ENCODE measurements at regions not wholly inside any gene's neighbourhood (a gene's known extent, or its start where the extent isn't known, plus 50 kb on each side); places are given as distances from the start of the nearest gene placed in this dataset.
"Not testable (repeated sequence)": the region's sequence is repeated elsewhere in the genome, so short reads cannot be mapped to it uniquely, and the experiment has no call there.

DNA sequence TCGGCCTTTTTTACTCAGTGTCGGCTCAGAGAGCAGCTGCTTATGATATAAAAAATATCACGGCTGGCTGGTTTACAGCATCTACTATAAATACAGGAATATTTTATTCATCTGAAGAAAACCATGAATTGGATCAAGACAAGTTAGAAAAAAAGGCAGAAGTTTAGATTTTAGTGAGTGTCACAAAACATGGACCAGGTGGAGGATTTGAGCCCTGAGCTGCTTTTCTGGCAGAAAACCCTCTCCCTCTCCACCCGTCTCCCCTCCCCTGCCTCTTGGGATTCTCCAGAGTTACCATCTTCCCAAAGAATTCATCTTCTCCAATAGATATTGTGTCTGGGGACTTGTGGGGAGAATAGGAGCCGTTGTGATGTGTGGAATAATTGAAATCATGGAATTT, 142.8 kb upstream of the RAI2 start:
- DNase-seq (ENCODE audit: low read depth in 3 of 3), result no peak

DNA sequence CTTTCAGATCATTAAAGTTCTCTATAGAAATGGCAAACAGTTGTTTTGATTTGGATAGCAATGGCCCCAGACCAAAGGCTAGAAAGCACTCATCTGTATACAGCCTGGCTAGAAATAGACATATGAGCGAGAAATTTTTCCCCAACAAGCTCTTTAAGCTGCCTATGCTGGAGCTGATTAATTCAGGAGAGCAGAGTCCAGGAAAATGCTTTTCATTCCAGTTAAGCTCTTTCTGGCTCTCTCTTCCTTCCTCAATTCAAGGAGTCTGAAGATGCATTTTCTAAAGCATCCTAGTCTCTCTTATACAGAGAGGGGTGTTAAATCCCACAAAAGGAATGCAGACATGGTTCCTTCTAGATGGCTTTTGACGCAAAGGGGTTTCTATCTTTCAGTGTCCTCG, 141.7 kb upstream of the RAI2 start:
- no peak for DNase-seq (ENCODE audit: low read depth in 3 of 3)

DNA sequence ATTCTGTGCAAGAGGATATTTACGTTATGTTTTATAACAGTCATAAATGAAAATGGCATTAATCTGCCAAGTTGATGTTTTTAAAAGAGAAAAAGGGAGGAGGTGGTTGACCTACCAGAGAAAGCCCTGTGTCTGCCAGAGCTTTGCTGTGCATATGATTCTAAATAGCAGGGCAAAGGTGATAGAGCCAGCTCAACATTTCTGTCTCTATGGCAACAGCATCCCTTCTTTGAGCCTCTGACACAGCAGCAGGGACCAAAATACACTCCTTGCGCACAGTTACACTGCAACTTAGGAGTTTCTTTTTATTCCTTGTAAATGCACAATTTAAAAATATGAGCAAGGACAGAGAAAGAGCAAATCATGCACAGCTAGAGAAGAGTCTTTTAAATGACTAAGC, 133.3 kb upstream of the RAI2 start:
- DNase-seq (ENCODE audit: low read depth in 3 of 3), result no peak

DNA sequence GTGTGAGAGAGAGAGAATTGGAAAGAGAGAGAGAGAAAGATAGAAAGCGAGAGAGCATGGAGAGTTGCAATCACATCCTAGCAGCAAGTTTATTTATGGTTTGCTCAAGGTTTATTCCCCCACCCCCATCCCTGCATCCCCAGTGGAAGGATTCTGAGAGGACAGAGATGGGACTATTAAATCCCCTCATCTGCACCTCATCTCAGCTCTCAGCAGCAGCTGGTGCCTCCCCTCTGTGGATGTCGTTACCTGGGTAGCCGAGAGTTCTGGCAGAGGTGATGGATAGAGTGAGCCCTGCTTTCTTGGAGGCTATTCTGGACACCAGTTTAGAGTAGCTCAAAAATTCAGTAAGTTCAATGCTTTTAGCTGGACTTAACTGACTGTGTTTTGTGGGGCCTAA, 132.0 kb upstream of the RAI2 start:
- no peak for DNase-seq (ENCODE audit: low read depth in 3 of 3)

DNA sequence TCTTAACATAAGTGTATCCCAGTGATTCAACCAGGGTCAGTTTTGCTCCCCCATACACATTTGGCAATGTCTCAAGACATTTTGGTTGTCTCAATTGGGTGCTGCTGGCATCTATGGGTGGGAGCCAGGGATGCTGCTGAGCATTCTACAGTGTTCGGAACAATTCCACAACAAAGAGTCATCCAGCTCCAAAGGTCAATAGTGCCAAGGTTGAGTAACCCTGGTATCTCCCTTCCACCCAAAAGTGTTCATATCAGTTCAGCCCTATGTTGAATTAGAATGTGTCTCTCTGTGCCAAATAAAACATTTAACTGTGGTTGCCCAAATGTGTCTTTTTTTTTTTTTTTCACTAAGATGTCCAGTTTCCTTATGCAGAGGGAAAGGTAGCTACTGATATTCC, 129.4 kb upstream of the RAI2 start:
- no peak for DNase-seq (ENCODE audit: low read depth in 3 of 3)

DNA sequence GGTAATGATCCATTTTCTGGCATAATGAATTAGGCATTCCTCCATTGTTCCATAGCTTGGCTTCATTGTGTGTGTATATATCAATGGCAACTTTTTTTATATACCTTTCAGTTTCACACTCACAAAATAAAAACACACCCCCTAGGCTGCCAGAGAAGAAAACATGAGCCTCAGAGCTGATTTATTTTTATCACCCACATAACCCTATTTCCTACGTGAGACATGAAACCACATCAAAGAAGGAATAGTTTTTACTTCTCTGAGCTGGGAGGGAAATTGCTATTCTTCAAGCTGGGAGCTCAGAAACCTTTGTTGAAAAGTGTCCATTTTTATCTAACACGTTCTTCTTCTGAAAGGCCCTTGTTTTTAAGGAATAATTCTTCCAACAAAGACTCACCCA, 126.7 kb upstream of the RAI2 start:
- no peak for DNase-seq (ENCODE audit: low read depth in 3 of 3)

DNA sequence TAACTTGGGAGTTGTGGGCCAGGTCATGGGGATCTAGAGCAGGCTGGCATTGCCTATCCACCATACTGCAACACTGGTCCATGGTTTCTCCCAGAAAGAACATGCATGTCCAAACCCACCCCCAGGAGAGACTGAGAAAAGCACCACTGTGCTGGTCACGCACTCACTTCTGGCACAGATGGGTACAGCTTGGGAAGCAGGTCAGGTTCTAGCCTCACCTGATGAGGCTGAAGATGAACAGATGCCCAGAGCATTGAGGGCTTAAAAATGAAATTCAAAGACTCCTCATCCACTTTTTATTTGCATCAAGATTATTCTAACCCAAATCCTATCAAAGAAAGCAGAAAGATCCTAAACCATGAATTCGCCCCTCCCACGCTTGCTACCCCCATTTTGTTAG, 125.9 kb upstream of the RAI2 start:
- DNase-seq (ENCODE audit: low read depth in 3 of 3), result no peak

DNA sequence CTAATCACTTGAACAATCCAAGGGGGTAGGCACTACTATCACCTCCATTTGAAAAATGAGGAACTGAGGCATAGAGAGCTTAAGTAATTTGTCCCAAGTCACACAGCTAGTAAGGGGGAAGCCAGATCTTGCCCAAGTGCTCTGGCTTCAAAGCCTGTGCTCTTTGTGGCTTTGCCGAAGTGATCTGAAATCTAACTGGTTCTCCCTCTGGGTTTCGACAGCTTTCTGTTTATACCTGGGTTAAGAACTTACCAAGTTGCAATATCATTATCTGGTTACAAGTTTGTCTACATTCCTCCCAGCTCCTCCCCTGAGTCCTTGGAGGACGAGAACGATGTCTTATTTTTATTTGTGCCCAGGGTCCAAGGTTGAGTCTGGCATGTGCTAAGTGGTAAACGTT, 125.3 kb upstream of the RAI2 start:
- DNase-seq (ENCODE audit: low read depth in 3 of 3), result no peak

DNA sequence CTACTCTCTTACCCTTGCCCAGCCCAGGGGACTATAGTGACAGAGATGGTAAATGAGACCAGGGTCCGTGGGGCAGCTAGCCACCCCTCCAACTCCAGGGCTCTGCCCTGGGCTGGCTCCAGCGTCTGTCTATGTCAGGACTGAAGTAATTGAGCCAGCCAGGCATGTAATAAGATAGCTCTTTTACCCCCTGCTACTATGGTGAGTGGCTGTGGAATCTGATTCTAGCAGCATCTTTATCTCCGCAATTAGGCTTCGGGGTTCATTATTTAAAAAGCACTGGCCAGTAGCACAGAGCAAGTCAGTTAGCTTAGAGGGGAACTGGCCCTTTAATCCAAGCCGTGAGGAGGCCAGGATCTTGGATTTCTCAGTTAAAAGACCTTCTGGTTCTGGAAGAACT, 123.3 kb upstream of the RAI2 start:
- no peak for DNase-seq (ENCODE audit: low read depth in 3 of 3)

DNA sequence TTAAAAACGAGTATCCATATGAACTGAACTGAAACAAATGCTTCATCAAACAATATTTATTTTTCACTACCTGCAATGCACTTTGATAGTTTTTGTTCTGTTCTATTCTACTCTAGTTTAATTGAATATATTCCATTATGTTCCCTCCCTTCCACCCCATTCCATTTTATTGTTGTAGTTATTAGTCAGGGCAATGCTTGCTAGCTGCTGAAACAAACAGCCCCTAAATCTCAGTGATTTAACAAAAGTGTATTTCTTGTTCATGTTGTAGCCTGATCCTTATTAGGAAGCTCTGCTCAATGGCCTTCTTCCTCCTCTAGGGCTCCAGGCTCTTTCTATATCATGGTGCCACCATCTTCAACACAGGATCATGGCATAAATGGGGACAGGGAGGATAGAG, 122.3 kb upstream of the RAI2 start:
- DNase-seq (ENCODE audit: low read depth in 3 of 3), result no peak

DNA sequence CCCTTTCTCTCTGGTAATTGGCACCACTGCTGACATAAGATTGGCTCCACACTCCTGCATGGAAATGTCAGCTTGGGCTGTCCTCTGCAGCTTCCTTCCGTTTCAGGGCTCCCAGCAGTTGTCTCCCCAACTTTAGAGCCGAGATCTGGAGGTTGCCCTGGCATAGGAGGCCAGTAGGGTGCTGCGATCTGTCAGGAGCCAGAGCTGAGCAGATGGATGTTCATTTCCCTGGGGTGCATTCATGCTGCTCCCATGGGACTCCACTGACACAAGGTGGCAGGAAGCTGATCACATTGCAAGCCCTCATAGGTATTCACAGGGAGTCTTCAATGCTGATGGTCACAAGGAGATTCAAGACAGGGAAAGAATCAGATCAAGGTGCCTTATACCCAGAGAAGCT, 116.6 kb upstream of the RAI2 start:
- DNase-seq (ENCODE audit: low read depth in 3 of 3), result no peak

DNA sequence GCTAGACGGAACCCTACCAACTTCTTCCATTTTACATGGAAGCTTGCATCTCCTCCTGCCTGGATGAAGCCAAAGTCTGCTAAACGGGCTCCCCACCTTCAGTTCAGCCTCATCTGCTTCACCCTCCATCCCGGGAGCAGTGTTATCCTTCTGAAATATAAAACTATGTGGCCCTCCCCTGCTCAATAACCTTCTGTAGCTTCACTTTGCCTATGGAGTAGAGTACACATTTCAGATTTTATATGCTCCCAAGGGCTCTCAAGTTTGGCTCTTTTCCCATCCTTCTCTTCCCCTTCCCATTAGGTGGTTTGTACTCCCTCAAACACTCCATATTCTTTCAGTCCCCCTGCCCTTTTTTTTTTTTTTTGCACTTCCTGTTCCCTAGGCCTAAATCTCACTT, 115.9 kb upstream of the RAI2 start:
- no peak for DNase-seq (ENCODE audit: low read depth in 3 of 3)

DNA sequence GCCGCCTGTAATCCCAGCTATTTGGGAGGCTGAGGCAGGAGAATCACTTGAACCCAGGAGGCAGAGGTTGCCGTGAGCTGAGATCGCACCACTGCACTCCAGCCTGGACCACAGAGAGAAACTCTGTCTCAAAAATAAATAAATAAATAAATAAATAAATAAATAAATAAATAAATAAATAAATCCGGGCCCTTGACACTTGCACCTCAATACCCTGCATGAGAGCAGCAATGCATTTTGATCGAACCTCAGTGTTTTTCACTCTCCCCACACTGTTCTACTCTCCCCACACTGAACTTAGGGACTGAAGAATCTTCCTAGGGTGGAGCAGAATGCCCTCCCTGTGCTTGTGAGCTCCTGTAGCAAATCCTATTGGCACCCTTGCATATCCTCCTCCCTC, 114.3 kb upstream of the RAI2 start:
- DNase-seq (ENCODE audit: low read depth in 3 of 3), result not testable (repeated sequence)

DNA sequence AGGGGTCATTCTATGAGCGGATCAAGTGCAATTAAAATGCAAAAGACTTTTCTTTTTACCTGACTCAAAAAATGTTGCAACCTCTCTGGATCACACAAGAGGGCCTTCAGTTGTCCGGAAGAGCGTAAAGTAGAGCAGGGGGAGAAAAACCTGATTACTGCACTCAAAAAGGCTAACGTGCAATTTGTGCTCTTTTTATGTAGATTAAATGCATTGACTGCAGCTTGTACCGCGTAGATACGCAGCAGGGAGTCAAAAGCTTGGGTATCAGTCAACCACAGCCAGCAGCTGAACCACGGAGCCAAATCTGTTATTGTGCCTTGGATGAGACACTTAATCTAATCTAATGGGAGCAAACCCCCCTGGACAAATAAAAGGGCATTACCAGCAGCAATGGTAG, 107.3 kb upstream of the RAI2 start:
- no peak for DNase-seq (ENCODE audit: low read depth in 3 of 3)

DNA sequence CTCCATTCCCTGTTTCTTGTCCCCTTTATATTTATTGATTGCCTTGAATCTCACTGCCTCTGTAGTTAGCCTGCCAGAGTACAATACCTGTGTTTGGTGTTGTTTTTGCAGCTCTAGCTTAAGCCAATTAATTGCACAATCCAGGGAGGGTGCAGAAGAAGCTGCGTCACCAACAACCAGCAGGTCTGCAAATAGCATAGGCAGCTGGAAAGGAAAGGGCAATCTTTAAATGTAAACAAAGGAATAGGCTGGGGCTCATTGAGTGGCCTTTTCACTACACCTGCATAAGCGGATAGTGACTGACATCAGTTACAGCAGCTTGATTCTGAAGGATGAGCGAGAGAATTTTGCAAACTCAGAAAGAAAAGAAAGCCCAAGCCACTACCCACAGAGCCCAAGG, 106.8 kb upstream of the RAI2 start:
- DNase-seq (ENCODE audit: low read depth in 3 of 3), result no peak

DNA sequence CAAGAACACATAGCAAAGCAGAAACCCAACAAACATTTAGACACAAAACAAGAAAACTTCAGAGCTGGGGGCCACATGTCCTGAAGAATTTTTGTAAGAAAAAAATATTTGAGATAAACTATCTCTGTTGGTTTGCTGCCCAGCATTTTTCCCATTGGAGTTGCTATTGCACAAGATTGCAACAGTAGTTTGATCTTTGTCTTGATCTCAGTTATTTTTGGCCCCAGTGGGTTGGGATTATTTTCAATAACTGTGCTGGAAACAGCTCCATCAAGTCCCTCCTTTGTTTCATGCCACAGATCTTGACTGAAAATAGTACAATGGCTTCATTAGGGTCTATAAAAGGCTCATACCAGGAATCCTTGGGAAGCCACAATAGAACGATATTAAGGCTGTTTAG, 103.8 kb upstream of the RAI2 start:
- no peak for DNase-seq (ENCODE audit: low read depth in 3 of 3)

DNA sequence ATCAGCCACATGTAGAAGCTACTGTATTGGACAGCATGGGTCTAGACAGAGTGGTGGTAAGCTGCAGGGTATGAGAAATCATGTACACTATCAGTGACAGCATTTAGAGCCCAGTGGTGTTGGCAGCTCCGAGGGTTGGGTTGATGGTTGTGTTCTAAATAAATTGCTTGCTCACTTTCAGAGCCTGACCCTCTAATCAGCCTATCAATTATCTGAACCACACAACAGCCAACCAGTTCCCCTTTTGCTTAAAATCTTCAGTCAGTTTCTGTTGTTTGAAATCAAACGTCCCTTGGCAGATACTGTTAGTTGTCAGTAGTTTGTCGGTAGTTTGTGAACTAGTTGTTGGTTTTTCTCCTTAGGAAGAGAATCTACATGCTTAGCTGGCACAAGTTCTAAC, 99.8 kb upstream of the RAI2 start:
- DNase-seq (ENCODE audit: low read depth in 3 of 3), result no peak

DNA sequence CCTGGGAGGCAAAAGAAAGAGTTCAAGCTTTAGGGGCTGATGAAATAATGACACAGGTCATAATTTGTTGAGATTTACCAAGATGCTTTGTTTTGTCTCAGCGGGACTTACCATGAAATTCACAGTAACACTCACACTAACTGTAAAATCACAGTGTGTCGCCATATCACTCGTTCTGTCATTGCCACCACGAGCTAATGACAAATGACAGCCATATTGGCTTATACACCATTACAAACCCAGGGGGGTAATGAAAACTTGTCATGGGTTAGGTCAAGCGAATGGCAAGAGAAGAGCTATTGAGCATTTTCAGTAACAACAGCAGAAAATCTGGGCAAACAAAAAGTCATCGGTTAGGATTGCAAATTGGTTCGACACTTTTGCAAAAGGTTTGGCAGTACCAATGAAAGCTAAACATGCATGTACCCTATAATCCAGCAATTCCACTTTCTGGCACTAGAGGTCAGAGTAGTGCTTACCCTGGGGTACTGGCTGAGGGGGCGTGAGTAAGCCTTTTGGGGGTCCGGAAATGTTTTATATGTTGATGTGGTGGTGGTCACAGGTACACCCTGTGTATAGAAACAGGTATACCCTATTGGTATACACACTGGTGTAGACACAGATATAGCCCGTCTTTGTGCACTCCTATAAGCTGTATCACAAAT, 83.9 kb upstream of the RAI2 start:
- peak in 1 of 3 donors; percentile 2 for DNase-seq (ENCODE audit: low read depth in 3 of 3)

DNA sequence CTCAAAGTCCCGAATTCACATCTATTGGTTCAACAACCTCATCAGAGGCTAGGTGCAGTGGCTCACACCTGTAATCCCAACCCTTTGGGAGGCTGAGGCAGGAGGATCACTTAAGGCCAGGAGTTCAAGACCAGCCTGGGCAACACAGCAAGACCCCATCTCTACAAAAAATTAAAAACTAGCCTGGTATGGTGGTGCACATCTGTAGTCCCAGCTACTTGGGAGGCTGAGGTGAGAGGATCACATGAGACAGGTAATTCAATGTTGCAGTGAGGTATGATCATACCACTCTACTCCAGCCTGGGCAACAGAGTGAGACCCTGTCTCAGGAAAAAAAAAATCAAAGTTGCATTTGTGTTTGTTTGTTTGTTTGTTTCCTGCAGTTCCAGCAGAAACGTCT, 80.1 kb upstream of the RAI2 start:
- not testable (repeated sequence) for DNase-seq (ENCODE audit: low read depth in 3 of 3)

DNA sequence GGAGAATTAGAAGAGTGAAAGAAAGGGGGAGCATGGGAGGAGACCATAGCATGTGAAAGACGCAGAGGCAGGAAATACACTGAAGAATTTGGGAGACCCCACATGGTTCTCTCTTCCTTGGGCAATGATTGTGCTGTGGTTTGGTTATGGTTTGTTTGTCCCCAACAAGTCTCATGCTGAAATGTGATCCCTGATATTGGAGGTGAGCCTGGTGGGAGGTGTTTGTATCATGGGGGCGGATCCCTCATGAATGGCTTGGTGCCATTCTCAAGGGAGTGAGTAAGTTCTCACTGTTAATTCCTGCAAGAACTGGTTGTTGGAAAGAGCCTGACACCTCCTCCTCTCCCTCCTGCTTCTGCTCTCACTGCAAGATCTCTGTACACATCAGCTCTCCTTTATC, 78.6 kb upstream of the RAI2 start:
- DNase-seq (ENCODE audit: low read depth in 3 of 3), result no peak

DNA sequence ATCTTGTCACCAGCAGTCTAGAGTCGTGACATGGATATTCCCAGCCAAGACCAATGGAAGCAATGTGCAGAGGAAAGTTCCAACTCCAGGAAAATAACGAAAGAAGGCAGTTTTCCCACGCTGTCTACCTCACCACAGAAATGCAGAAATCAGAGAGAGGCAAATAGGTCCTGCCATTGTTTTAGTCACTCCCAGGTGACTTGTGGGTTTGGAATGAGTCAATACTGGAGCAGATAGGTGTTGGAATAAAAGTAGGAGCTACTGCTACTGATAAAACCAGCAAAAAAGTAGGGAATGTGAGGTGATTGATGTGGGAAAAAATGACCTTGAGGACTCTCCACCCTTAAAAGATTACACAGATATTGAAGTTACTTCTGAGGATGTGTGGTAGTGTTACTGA, 72.8 kb upstream of the RAI2 start:
- DNase-seq (ENCODE audit: low read depth in 3 of 3), result no peak

DNA sequence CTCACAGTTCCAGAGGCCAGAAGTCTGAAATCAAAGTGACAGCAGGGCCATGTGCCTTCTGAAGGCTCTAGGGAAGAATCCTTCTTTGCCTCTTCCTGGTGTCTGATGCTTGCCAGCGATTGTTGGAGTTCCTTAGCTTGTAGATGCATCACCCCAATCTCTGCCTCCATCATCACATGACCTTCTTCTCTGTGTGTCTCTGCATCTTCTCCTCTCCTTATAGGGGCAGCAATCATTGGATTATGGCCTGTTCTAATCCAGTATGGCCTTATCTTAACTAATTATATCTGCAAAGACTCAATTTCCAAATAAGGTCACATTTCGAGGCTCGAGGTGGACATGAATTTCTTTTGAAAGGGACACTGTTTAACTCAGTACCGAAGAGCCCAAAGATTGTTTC, 71.7 kb upstream of the RAI2 start:
- no peak for DNase-seq (ENCODE audit: low read depth in 3 of 3)

DNA sequence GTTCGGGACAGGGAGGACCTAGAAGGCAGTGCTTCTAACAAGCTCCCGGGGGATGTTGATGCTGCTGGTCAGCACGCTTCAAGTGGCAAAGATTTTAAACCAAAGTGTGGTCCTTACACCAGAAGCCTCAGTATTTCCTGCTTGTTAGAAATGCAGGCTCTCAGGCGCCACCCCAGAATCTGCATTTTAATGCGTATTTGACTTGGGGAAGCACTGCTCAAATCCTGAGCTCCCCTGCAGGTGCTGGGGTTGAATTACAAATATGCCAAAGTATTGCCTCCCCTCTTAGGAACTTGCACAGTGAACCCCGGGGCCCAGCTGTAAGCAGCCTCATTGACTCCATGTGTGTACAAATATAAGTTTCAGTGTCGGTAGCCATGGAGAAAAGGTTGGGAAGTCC, 70.8 kb upstream of the RAI2 start:
- no peak for DNase-seq (ENCODE audit: low read depth in 3 of 3)

DNA sequence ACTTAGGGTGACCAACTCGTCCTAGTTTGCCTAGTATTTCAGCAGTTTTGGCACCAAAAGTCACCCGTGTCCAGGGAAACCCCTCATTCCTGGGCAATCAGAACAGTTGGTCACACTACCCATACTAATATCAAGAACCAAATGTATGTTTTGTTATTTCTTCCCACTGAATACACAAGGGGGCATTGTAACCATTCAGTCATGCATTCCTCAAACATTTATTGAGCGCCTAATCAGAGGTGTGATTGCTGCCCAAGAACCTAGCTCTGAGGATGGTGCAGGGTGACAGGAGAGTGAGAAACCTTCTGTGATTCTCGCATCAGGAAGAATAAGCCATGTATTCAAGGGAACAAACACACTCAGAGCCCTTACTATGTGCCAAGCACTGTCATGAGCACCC, 69.8 kb upstream of the RAI2 start:
- no peak for DNase-seq (ENCODE audit: low read depth in 3 of 3)

DNA sequence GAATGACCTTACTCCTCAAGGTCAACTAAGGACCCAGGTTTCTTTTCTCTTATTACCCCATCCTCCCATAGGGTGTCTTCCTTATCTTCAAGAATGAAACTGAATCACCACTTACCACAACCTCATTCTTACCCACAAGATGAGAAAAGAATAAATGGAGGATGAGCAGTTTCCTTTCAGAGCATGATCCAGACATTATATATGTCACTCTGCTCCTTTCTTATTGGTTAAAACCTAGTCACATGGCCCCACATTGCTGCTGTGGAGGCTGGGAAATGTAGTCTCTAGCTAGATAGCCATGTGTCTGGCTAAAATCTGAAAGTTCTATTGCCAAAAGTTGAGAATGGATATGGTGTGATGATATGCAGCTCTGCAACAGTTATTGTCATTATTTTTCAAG, 62.4 kb upstream of the RAI2 start:
- DNase-seq (ENCODE audit: low read depth in 3 of 3), result no peak
